GM19395 (cell line): ENCODE measurements at regions not wholly inside any gene's neighbourhood (a gene's known extent, or its start where the extent isn't known, plus 50 kb on each side); places are given as distances from the start of the nearest gene placed in this dataset.

Experiments
- ATAC-seq: cut with Tn5 transposase; IDR thresholded peaks from one replicate; pipeline ENCODE4 v1.9.1; 2021; ENCODE audit warnings: mild to moderate bottlenecking, moderate library complexity; ENCODE audit not compliant: unreplicated experiment

GRCh38 chr21:24829397-24829796 lies 777.9 kb downstream of the MRPL39 start:
- ATAC-seq, result no peak

- no peak for ATAC-seq
Measured at GRCh38 chr21:24826822-24827221, 780.5 kb downstream of the MRPL39 start.

- no peak for ATAC-seq
Measured at GRCh38 chr21:24825348-24825747, 781.9 kb downstream of the MRPL39 start.

- ATAC-seq, result no peak
Measured at GRCh38 chr21:24824209-24824608, 783.1 kb downstream of the MRPL39 start.

GRCh38 chr21:24823247-24823646 lies 784.0 kb downstream of the MRPL39 start:
- no peak for ATAC-seq

GRCh38 chr21:24785033-24785432 lies 822.2 kb downstream of the MRPL39 start:
- ATAC-seq, result no peak

GRCh38 chr21:24781146-24781545 lies 826.1 kb downstream of the MRPL39 start:
- no peak for ATAC-seq

GRCh38 chr21:24759348-24760075 lies 847.8 kb downstream of the MRPL39 start:
- no peak for ATAC-seq

- no peak for ATAC-seq
Measured at GRCh38 chr21:24738063-24738462, 869.2 kb downstream of the MRPL39 start.

GRCh38 chr21:24737296-24737850 lies 869.9 kb downstream of the MRPL39 start:
- no peak for ATAC-seq

- no peak for ATAC-seq
Measured at GRCh38 chr21:24730661-24731060, 876.6 kb downstream of the MRPL39 start.

- ATAC-seq, result no peak
Measured at GRCh38 chr21:24729568-24729967, 877.7 kb downstream of the MRPL39 start.

- no peak for ATAC-seq
Measured at GRCh38 chr21:24727803-24728440, 879.4 kb downstream of the MRPL39 start.

GRCh38 chr21:24716281-24716918 lies 890.9 kb downstream of the MRPL39 start:
- ATAC-seq, result no peak

GRCh38 chr21:24714646-24715200 lies 892.6 kb downstream of the MRPL39 start:
- no peak for ATAC-seq

- no peak for ATAC-seq
Measured at GRCh38 chr21:24705201-24705600, 902.1 kb downstream of the MRPL39 start.

- ATAC-seq, result no peak
Measured at GRCh38 chr21:24693779-24694178, 913.5 kb downstream of the MRPL39 start.

- no peak for ATAC-seq
Measured at GRCh38 chr21:24681456-24681855, 925.8 kb downstream of the MRPL39 start.

- no peak for ATAC-seq
Measured at GRCh38 chr21:24671901-24672300, 935.4 kb downstream of the MRPL39 start.

GRCh38 chr21:24658926-24659325 lies 948.4 kb downstream of the MRPL39 start:
- ATAC-seq, result no peak

GRCh38 chr21:24658026-24658425 lies 949.3 kb downstream of the MRPL39 start:
- ATAC-seq, result no peak
